HCT116 (cell line): ENCODE measurements at regions not wholly inside any gene's neighbourhood (a gene's known extent, or its start where the extent isn't known, plus 50 kb on each side); places are given as distances from the start of the nearest gene placed in this dataset.

ENCODE experiments used
- ATAC-seq: fragments of 200-7000 bp; cut with Tn5 transposase; 2 replicates; pipeline ENCODE4 v1.9.1; 2020; ENCODE audit warnings: mild to moderate bottlenecking, moderate library complexity
- BruUV-seq: library from RNA; stranded (reverse); fragments of 400-500 nt; replicated peaks from 2 replicates; lab custom pipeline; 2021; lab: Mats Ljungman, UMichigan
- CTCF ChIA-PET: fragments of 300-600 bp; sonication (Branson Sonifier 250); formaldehyde crosslinking; loops from one replicate; lab custom pipeline; 2021; ENCODE audit warnings: antibody characterized with exemption; lab: Charles Lee
- POLR2A ChIA-PET: fragments of 300-600, 350-600 bp; sonication (Branson Sonifier 250); formaldehyde crosslinking; loops from one replicate; lab custom pipeline; 2021; ENCODE audit warnings: antibody characterized with exemption; lab: Charles Lee
- RAD21 ChIA-PET, 2 experiments: fragments of 300-600 bp; sonication (Branson Sonifier 250); formaldehyde crosslinking; loops; one replicate each; lab custom pipeline; 2023; ENCODE audit warnings: low total read pairs in 2 of 2; ENCODE audit not compliant: uncharacterized antibody in 2 of 2, unreplicated experiment in 2 of 2, low non-redundant PET in 1 of 2; lab: Charles Lee
- DNase-seq: peaks from one replicate; pipeline ENCODE4 v3.0.0-alpha.2; 2010; ENCODE audit warnings: low read depth, low spot score
- H2AFZ ChIP-seq: fragments of 200-600 bp; shearing (Covaris generic), sonication (generic); 2 replicates; pipeline ENCODE4 v1.6.1; 2017; ENCODE audit warnings: low read depth, mixed run types, mixed read lengths, antibody characterized with exemption, low read length; ENCODE audit not compliant: poor library complexity, severe bottlenecking
- H3K27ac ChIP-seq: 2 replicates; pipeline ENCODE4 v1.5.1; 2012; ENCODE audit warnings: low read depth, low read length
- H3K27me3 ChIP-seq: fragments of 200-600 bp; sonication (generic); 2 replicates; pipeline ENCODE4 v1.6.1; 2016; ENCODE audit warnings: mixed run types, low read length, mixed read lengths; ENCODE audit not compliant: insufficient read depth
- H3K36me3 ChIP-seq, 2 experiments: fragments of 200-500 bp in 1 of 2; fragments of 200-600 bp in 1 of 2; sonication (Bioruptor generic) in 1 of 2; sonication (generic) in 1 of 2; 2 replicates each; pipeline versions ENCODE4 v1.5.1 to v1.6.1; 2014 to 2016; ENCODE audit warnings: low read length in 2 of 2, inconsistent platforms in 1 of 2, mixed read lengths in 1 of 2, mixed run types in 1 of 2; ENCODE audit not compliant: insufficient read depth in 2 of 2, control insufficient read depth in 1 of 2
- H3K4me1 ChIP-seq, 2 experiments: fragments of 200-600 bp in 1 of 2; sonication (generic) in 1 of 2; 2 replicates each; pipeline versions ENCODE4 v1.5.1 to v1.6.1; 2012 to 2017; ENCODE audit warnings: low read length in 2 of 2, inconsistent platforms in 1 of 2, mild to moderate bottlenecking in 1 of 2, mixed read lengths in 1 of 2, mixed run types in 1 of 2, moderate library complexity in 1 of 2; ENCODE audit not compliant: insufficient read depth in 2 of 2, control insufficient read depth in 1 of 2
- H3K4me2 ChIP-seq: fragments of 200-600 bp; sonication (generic); 2 replicates; pipeline ENCODE4 v1.6.1; 2017; ENCODE audit warnings: mixed run types, low read length, mixed read lengths
- H3K4me3 ChIP-seq, 2 experiments: fragments of 200-600 bp in 1 of 2; sonication (generic) in 1 of 2; replicated peaks in 1 of 2; 2 replicates each; pipeline ENCODE4 v1.5.1; 2011 to 2016; ENCODE audit warnings: low read length in 2 of 2, control low read depth in 1 of 2, low read depth in 1 of 2, mild to moderate bottlenecking in 1 of 2, mixed read lengths in 1 of 2, mixed run types in 1 of 2
- H3K79me2 ChIP-seq: fragments of 200-600 bp; sonication (generic); 2 replicates; pipeline ENCODE4 v1.6.1; 2017; ENCODE audit warnings: mild to moderate bottlenecking, mixed run types, low read length, moderate library complexity, mixed read lengths; ENCODE audit not compliant: insufficient read depth
- H3K9ac ChIP-seq: fragments of 200-600 bp; sonication (generic); 2 replicates; pipeline ENCODE4 v1.6.1; 2016; ENCODE audit warnings: low read length, mixed read lengths
- H3K9me2 ChIP-seq: fragments of 200-600 bp; sonication (generic), shearing (Covaris generic); 2 replicates; pipeline ENCODE4 v1.6.1; 2017; ENCODE audit warnings: mixed run types, mild to moderate bottlenecking, moderate library complexity; ENCODE audit not compliant: insufficient read depth
- H3K9me3 ChIP-seq, 2 experiments: fragments of 200-500 bp in 1 of 2; fragments of 200-600 bp in 1 of 2; sonication (Bioruptor generic) in 1 of 2; sonication (generic) in 1 of 2; 2 replicates each; pipeline ENCODE4 v1.6.1; 2014 to 2017; ENCODE audit warnings: low read length in 2 of 2, mixed read lengths in 2 of 2, inconsistent platforms in 1 of 2, low read depth in 1 of 2, mild to moderate bottlenecking in 1 of 2, mixed run types in 1 of 2, moderate library complexity in 1 of 2; ENCODE audit not compliant: control insufficient read depth in 1 of 2, insufficient read depth in 1 of 2
- H4K20me1 ChIP-seq: fragments of 200-600 bp; sonication (generic), shearing (Covaris generic); 2 replicates; pipeline ENCODE4 v1.6.1; 2017; ENCODE audit warnings: mixed run types, mild to moderate bottlenecking, moderate library complexity; ENCODE audit not compliant: insufficient read depth
- CEBPB ChIP-seq: IDR thresholded peaks from 2 replicates; pipeline ENCODE4 v1.6.1; 2012; ENCODE audit warnings: low read depth
- CTCF ChIP-seq, 3 experiments: fragments of 200-600 bp in 1 of 3; sonication (generic) in 1 of 3; IDR thresholded peaks in 2 of 3; conservative IDR thresholded peaks in 1 of 3; 2 replicates each; pipeline ENCODE4 v1.5.1; 2012 to 2017; ENCODE audit warnings: low read depth in 2 of 3, low read length in 2 of 3, antibody characterized with exemption in 1 of 3, borderline replicate concordance in 1 of 3, control low read depth in 1 of 3, mild to moderate bottlenecking in 1 of 3, mixed read lengths in 1 of 3, mixed run types in 1 of 3, moderate library complexity in 1 of 3; ENCODE audit not compliant: insufficient read depth in 1 of 3
- EGR1 ChIP-seq: IDR thresholded peaks from 2 replicates; pipeline ENCODE4 v1.6.1; 2012; ENCODE audit warnings: low read depth
- ELF1 ChIP-seq: IDR thresholded peaks from 2 replicates; pipeline ENCODE4 v1.6.1; 2012; ENCODE audit warnings: low read depth, borderline replicate concordance
- EZH2 ChIP-seq: fragments of 200-600 bp; sonication (generic); IDR thresholded peaks from 2 replicates; pipeline ENCODE4 v1.6.1; 2017; ENCODE audit warnings: antibody characterized with exemption, mixed run types
- EZH2phosphoT487 ChIP-seq: fragments of 200-600 bp; IDR thresholded peaks from 2 replicates; pipeline ENCODE4 v1.6.1; 2018; ENCODE audit warnings: antibody characterized with exemption, borderline replicate concordance
- JUND ChIP-seq: IDR thresholded peaks from 2 replicates; pipeline ENCODE4 v1.6.1; 2012
- MAX ChIP-seq: IDR thresholded peaks from 2 replicates; pipeline ENCODE4 v1.6.1; 2012
- POLR2A ChIP-seq: IDR thresholded peaks from 2 replicates; pipeline ENCODE4 v1.7.0; 2011; ENCODE audit warnings: borderline replicate concordance; ENCODE audit not compliant: insufficient read depth, insufficient read length; ENCODE audit errors: extremely low read depth
- POLR2AphosphoS5 ChIP-seq: IDR thresholded peaks from 2 replicates; pipeline ENCODE4 v1.6.1; 2011; ENCODE audit warnings: mild to moderate bottlenecking, low read depth, low read length, moderate library complexity
- RAD21 ChIP-seq: IDR thresholded peaks from 2 replicates; pipeline ENCODE4 v1.6.1; 2012; ENCODE audit warnings: low read depth, mild to moderate bottlenecking
- SP1 ChIP-seq: IDR thresholded peaks from 2 replicates; pipeline ENCODE4 v1.6.1; 2012; ENCODE audit warnings: low read depth
- TCF7L2 ChIP-seq: IDR thresholded peaks from 2 replicates; pipeline ENCODE4 v1.7.0; 2011; ENCODE audit warnings: borderline replicate concordance, inconsistent platforms; ENCODE audit not compliant: insufficient read depth, insufficient read length; ENCODE audit errors: extremely low read depth
- YY1 ChIP-seq: IDR thresholded peaks from 2 replicates; pipeline ENCODE4 v1.6.1; 2011; ENCODE audit warnings: low read length, low read depth, moderate library complexity, mild to moderate bottlenecking; ENCODE audit not compliant: insufficient replicate concordance; ENCODE audit errors: extremely low read depth
- ZBTB33 ChIP-seq: IDR thresholded peaks from 2 replicates; pipeline ENCODE4 v1.6.1; 2011; ENCODE audit warnings: mild to moderate bottlenecking, low read length, moderate library complexity; ENCODE audit not compliant: insufficient replicate concordance; ENCODE audit errors: extremely low read depth
- intact Hi-C: fragments of 100-400 bp; cut with micrococcal nuclease; formaldehyde crosslinking; loops from 2 replicates; pipeline ENCODE4 v1.10.0; 2022
- TF ChIP-seq, protein P1 (sequence below): IDR thresholded peaks from 2 replicates; pipeline ENCODE4 v1.6.1; 2012

GRCh38 chr4:27308379-27308778 is 447.7 kb downstream of the STIM2 start:
- Histone ChIP-seq H3K36me3 (no peaks in the 10 kb centered on the region), H3K4me1 (no peaks in the 10 kb centered on the region), H3K4me3 (no peak overlapping the region), H3K9me2 (no peaks in the 10 kb centered on the region), H3K27me3 (peaks cover 6% of the 10 kb centered on the region; the same call in 1 of the 2 replicates), H3K4me2 (no peak overlapping the region), H2AFZ (no peak overlapping the region), H4K20me1 (no peaks in the 10 kb centered on the region), H3K27ac (no peak overlapping the region), H3K9me3 (no peaks in the 10 kb centered on the region), H3K9ac (no peak overlapping the region), H3K79me2 (no peaks in the 10 kb centered on the region)
- BruUV-seq: no TSS peak
- ChIA-PET CTCF (no interaction called here), POLR2A (no interaction called here), RAD21 (no interaction called here)
- DNase-seq (no peak), ATAC-seq (no peak)
- intact Hi-C loops: no loop called here
- TF ChIP-seq RAD21: no peak
- no peak for TF ChIP-seq SP1
- TF ChIP-seq CEBPB: no peak
- TF ChIP-seq POLR2AphosphoS5: no peak
- TF ChIP-seq POLR2A: no peak
- TF ChIP-seq, protein P1, sequence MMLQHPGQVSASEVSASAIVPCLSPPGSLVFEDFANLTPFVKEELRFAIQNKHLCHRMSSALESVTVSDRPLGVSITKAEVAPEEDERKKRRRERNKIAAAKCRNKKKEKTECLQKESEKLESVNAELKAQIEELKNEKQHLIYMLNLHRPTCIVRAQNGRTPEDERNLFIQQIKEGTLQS: no peak
- no peak for TF ChIP-seq ZBTB33
- TF ChIP-seq EGR1: no peak
- TF ChIP-seq ELF1: no peak
- TF ChIP-seq JUND: no peak
- no peak for TF ChIP-seq YY1
- no peak for TF ChIP-seq TCF7L2
- no peak for TF ChIP-seq EZH2
- no peak for TF ChIP-seq CTCF (IDR thresholded peaks at IDR 0.05 in 2 of 3, conservative IDR thresholded peaks at IDR 0.05 in 1 of 3; ENCODE audit: borderline replicate concordance in 1 of 3, insufficient read depth in 1 of 3, low read depth in 2 of 3, low read length in 2 of 3)
- no peak for TF ChIP-seq EZH2phosphoT487
- TF ChIP-seq MAX: no peak
